Fibroblast of skin of left biceps (primary cell): ENCODE measurements at regions not wholly inside any gene's neighbourhood (a gene's known extent, or its start where the extent isn't known, plus 50 kb on each side); places are given as distances from the start of the nearest gene placed in this dataset.
"Not testable (repeated sequence)": the region's sequence is repeated elsewhere in the genome, so short reads cannot be mapped to it uniquely, and the experiment has no call there.

ENCODE experiments used
- DNase-seq, 2 experiments: peaks; one replicate each; pipeline ENCODE4 v3.0.0-alpha.2; 2013; ENCODE audit warnings: low read depth in 2 of 2

DNA sequence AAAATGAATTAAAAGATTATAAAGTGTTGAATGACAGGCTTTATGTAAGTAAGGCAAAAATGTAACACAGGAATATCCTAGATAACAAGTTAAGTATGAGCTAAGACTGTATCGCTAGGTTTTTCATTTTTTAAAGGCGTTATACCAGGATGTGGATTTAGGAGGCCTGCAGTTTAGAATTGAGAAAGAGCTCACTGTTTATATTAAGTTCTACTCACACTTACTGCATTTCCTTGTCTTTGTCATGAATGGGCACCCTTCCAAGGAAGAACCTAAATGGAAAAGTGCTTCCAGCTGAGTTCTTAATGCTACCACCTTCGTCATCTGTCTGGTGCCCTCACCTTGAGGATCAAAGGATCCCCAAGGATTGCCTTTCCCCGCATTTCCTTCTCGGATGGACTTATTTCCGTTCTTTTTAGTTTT, 148.7 kb downstream of the SOX4 start:
- DNase-seq = peak; percentile 54 to 61

- no peak for DNase-seq
Observed at GRCh38 chr6:21744331-21744730, 150.8 kb downstream of the SOX4 start.

GRCh38 chr6:21745543-21746337, 152.2 kb downstream of the SOX4 start:
- DNase-seq = no peak

GRCh38 chr6:21747441-21747840, 153.9 kb downstream of the SOX4 start:
- DNase-seq = no peak

GRCh38 chr6:21748343-21749056, 154.9 kb downstream of the SOX4 start:
- DNase-seq = no peak

GRCh38 chr6:21749754-21750153, 156.2 kb downstream of the SOX4 start:
- no peak for DNase-seq

GRCh38 chr6:21750575-21750974, 157.0 kb downstream of the SOX4 start:
- DNase-seq = no peak

DNA sequence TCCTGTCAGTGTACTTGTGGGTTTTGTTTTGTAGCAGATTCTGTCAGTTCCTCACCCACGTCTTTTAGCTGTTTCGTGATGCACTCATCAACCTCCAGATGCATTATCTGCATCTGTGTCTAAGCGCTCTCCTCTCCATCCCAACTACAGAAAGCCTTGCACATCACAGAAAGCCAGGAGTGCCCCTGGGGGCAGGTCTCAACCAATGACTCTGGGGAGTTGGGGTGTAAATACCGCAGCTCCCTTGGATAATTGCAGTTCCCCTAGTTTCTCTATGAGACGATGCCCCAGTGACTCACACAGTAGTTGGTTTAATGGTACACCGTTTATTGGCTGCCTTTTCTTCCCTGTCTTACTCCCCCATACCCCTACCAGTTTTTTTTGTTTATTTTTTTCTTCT, 158.1 kb downstream of the SOX4 start:
- DNase-seq = no peak

DNA sequence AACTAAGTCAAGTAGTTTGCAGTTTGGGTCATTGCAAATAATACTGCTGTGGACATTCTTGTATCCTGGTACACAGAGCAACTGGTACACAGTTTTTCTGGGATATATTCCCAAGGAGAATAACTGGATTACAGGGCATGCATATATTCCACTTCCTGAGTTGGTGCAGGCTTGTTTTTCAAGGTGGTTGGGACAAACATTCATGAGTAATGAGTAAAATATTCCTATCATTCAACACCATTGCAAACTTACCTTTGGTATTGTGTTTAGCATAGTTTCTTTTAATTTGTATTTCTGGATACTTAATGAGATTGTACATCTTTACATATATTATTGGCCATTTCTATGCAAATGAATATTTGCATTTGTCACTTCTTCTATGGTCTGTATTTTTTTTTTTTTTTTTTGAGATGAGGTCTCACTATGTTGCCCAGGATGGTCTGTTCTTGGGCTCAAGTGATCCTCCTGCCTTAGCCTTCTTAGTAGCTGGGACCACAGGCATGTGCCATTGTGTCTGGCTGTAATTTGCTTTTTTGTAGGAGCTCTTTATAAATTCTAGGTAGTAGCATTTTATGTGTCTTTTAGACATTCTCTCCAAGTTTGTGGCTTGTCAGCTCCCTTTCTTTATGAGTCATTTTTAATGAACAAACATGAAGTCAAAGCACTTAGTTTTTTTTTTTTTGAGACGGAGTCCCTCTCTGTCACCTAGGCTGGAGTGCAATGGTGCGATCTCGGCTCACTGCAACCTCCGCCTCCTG, 158.7 kb downstream of the SOX4 start:
- no peak for DNase-seq

DNA sequence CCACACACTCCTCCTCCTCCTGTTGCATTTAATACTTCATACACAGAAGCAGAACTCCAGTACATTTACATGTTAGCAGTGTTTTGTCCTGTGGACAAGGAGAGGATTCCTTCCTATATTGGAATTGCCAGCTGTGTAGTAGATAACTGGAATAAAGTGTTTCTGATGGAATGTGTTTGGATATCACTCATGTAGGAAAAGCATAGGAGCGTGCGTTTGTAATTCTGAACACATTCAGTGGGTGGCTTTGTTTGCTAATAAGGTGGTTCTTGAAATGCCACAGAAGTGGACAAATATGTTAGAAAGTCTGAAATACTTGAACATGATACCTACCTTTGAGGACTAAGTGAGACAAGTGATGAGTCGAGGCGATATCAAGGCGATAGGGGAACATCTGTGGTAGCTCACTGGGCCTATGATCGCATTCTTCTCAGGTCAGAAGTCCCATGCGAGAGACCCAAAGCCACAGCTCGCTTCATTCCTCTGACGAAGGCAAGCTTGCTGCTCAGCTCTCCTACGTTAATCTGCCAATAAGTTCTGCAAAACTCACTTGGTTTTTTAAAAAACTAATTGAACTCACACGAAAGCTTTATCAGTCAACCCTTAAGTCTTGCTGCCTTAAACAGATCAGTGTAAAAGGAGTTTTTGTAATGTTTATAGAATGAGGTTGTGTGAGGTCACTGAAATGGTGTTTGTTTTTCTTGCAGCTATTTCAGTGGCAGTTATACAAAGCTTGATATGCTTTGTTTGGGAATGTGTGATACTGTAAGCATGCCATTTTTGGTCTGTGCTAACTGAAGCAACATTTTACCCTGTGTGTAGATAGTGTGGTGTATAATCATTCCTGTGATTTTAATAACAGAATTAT, 159.9 kb downstream of the SOX4 start:
- no peak for DNase-seq

GRCh38 chr6:21754891-21755290, 161.3 kb downstream of the SOX4 start:
- no peak for DNase-seq

GRCh38 chr6:21756487-21756886, 162.9 kb downstream of the SOX4 start:
- DNase-seq = no peak

DNA sequence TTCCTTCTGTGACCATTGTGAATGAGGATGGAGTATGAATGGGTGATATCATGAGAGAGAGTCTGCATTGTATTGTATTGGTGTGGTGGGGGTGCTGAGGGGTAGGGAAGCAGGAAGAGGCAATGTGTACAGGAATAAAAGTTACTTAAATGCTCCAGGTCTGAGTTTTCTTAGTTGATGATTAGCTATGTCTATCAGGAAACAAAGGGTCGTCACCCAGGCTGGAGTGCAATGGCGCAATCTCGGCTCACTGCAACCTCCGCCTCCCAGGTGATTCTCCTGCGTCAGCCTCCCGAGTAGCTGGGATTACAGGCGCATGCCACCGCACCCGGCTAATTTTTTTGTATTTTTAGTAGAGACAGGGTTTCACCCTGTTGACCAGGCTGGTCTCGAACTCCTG, 163.8 kb downstream of the SOX4 start:
- not testable (repeated sequence) for DNase-seq

- DNase-seq = no peak
Observed at GRCh38 chr6:21759721-21760120, 166.2 kb downstream of the SOX4 start.

DNA sequence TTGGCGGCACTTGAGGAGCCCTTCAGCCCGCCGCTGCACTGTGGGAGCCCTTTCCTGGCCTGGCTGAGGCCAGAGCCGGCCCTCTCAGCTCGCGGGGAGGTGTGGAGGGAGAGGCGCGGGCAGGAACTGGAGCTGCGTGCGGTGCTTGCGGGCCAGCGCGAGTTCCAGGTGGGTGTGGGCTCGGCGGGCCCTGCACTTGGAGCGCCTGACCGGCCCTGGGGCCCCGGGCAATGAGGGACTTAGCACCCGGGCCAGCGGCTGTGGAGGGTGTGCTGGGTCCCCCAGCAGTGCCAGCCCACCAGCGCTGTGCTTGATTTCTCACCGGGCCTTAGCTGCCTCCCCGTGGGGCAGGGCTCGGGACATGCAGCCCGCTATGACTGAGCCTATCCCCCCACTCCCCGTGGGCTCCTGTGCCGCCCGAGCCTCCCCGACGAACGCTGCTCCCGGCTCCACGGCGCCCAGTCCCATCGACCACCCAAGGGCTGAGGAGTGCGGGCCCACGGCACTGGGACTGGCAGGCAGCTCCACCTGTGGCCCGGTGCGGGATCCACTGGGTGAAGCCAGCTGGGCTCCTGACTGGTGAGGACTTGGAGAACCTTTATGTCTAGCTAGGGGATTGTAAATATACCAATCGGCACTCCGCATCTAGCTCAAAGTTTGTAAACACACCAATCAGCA, 167.6 kb downstream of the SOX4 start:
- not testable (repeated sequence) for DNase-seq

DNA sequence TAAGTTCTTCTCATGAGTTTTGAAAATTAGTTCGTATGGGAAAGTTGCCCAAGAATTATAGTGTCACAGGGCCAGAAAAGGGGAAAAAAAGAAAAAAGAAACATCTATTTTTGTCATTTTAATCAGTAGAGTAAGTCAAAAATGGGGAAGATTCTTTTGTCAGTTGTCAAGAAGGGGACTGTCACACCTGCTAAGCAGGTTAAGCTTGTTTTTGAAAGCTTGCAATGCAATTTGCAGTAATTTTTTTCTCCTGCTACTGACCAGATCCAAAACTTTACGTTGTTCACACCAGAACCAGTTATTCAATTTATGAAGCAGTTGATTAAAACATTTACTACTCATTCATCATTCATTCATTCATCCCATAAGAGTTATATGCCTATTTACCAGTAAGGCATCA, 171.4 kb downstream of the SOX4 start:
- DNase-seq = no peak

DNA sequence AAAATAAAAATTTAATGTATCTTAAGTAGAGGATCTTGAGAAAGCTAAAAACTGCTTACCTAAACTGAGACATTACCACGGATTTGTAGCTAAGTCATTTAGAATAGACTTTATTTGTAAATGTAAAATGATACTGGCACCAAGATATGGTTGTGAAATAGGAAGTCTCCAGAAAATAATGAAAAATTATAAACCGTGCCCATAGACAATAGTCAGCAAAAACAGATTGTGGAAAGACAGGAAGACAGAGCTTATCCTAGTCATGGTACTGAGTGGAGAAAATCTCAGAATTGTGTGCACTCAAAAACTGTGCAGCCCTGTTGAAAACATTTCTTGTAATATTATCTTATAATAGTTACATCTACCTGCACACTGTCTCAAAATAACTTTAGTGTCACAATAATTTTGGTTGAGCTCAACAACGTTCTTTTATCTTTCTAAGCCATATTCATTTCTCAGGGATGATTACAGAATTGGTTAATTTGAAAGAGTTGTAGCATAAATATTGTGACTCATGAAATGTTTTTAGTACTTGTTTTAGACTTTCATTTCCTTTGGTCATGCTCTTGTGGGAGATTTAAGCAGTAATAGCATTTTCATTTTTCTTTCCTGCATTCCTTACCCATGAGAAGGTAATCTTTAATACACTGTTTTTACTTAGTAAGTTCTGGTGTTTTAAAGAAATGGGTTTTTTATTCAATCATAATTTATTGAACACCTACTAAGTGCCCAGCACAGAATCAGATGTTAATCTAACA, 174.5 kb downstream of the SOX4 start:
- no peak for DNase-seq

DNA sequence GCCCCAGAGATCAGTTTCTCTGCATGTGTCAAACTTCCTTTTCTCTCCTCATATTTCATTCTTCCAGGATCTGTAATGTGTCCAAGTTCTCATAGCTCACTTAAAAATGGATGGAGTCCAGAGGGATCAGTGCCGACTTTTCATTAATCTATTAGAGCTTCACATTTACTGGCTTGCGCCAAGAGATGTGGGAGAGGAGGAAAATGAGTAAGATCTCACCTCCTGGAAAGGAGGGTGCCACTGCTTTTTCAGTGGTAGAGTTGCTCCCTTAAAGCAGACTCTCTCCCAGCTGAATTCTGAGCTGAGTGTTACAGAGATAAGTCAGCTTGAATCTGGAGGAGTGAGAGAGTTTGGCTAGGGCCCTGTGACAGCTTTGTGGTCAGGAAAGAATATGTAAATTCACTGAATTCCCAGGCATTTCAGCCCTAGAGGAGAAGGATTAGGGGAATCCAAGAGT, 175.9 kb downstream of the SOX4 start:
- peak; percentile 94 to 97 for DNase-seq

DNA sequence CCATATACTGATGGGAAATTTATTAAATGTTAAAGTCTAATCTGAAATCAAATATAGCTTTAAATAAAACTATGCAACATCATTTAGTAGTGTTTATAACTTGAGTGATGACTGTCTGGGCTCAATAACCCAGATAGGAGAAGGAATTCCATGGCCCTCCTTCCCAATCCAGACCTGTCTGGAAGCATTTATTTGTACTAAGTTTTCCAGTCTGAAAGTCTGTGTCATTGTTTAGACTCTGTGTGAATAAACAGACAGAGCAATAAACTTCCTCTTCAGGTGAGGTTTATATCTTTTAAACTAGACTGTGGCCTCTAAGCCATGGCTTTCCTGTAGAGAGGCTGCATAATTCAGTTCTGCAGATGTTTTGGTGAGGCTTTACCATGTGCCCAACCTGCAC, 176.4 kb downstream of the SOX4 start:
- no peak for DNase-seq
